Osteoblast (primary cell): ENCODE measurements at regions not wholly inside any gene's neighbourhood (a gene's known extent, or its start where the extent isn't known, plus 50 kb on each side); places are given as distances from the start of the nearest gene placed in this dataset.

Experiments used
- DNase-seq: peaks from one replicate; pipeline ENCODE4 v3.0.0; 2011; ENCODE audit warnings: low spot score, mixed read lengths; ENCODE audit not compliant: insufficient read length; ENCODE audit errors: missing footprints
- H2AFZ ChIP-seq: 2 replicates; pipeline ENCODE4 v1.6.0; 2011; ENCODE audit warnings: mild to moderate bottlenecking, low read length
- H3K27ac ChIP-seq: 2 replicates; pipeline ENCODE4 v1.5.1; 2011; ENCODE audit warnings: mild to moderate bottlenecking, low read depth, low read length, moderate library complexity
- H3K27me3 ChIP-seq: 2 replicates; pipeline ENCODE4 v1.6.0; 2012; ENCODE audit warnings: mild to moderate bottlenecking, control low read depth, inconsistent platforms, low read length, moderate library complexity; ENCODE audit not compliant: insufficient read depth
- H3K36me3 ChIP-seq: 2 replicates; pipeline ENCODE4 v1.5.1; 2011; ENCODE audit warnings: mild to moderate bottlenecking, low read length, control low read depth, moderate library complexity; ENCODE audit not compliant: insufficient read depth
- H3K4me1 ChIP-seq: 2 replicates; pipeline ENCODE4 v1.5.1; 2011; ENCODE audit warnings: mild to moderate bottlenecking, low read length, control low read depth, moderate library complexity; ENCODE audit not compliant: insufficient read depth
- H3K4me2 ChIP-seq: 2 replicates; pipeline ENCODE4 v1.6.0; 2011; ENCODE audit warnings: mild to moderate bottlenecking, low read length; ENCODE audit not compliant: insufficient read depth
- H3K4me3 ChIP-seq: fragments of 200-600 bp; sonication (generic); 3 replicates; pipeline ENCODE4 v1.5.1; 2012; ENCODE audit warnings: mild to moderate bottlenecking, low read length, inconsistent platforms; ENCODE audit not compliant: insufficient read depth
- H3K79me2 ChIP-seq: 2 replicates; pipeline ENCODE4 v1.6.0; 2012; ENCODE audit warnings: mild to moderate bottlenecking, low read length, control low read depth, inconsistent platforms; ENCODE audit not compliant: insufficient read depth
- H3K9me3 ChIP-seq: 2 replicates; pipeline ENCODE4 v1.5.1; 2011; ENCODE audit warnings: low read depth, low read length, control low read depth
- H4K20me1 ChIP-seq: 2 replicates; pipeline ENCODE4 v1.6.0; 2012; ENCODE audit warnings: mild to moderate bottlenecking, low read length, control low read depth; ENCODE audit not compliant: insufficient read depth
- CTCF ChIP-seq: IDR thresholded peaks from 2 replicates; pipeline ENCODE4 v1.5.1; 2011; ENCODE audit warnings: mild to moderate bottlenecking, low read depth, low read length, moderate library complexity; ENCODE audit errors: extremely low read depth

GRCh38 chr10:84590327-84591193 is 262.2 kb downstream of the CCSER2 start:
- Histone ChIP-seq H3K4me2 (no peak overlapping the region), H4K20me1 (no peaks in the 10 kb centered on the region), H2AFZ (no peak overlapping the region), H3K9me3 (no peaks in the 10 kb centered on the region), H3K27ac (no peak overlapping the region), H3K4me1 (no peaks in the 10 kb centered on the region), H3K4me3 (no peak overlapping the region), H3K79me2 (no peaks in the 10 kb centered on the region), H3K27me3 (no peaks in the 10 kb centered on the region), H3K36me3 (no peaks in the 10 kb centered on the region)
- DNase-seq, result no peak
- TF ChIP-seq CTCF, result no peak

- Histone ChIP-seq H3K4me2 (no peak overlapping the region), H3K4me3 (no peak overlapping the region), H4K20me1 (no peaks in the 10 kb centered on the region), H3K27ac (no peak overlapping the region), H3K36me3 (no peaks in the 10 kb centered on the region), H3K9me3 (no peaks in the 10 kb centered on the region), H3K27me3 (no peaks in the 10 kb centered on the region), H3K4me1 (no peaks in the 10 kb centered on the region), H2AFZ (no peak overlapping the region), H3K79me2 (no peaks in the 10 kb centered on the region)
- no peak for TF ChIP-seq CTCF
- no peak for DNase-seq
These were observed 265.1 kb downstream of the CCSER2 start for GRCh38 chr10:84593506-84593905.

GRCh38 chr10:84596585-84596984 is 268.2 kb downstream of the CCSER2 start:
- DNase-seq, result no peak
- Histone ChIP-seq H3K79me2 (no peaks in the 10 kb centered on the region), H3K27me3 (no peaks in the 10 kb centered on the region), H3K9me3 (no peaks in the 10 kb centered on the region), H3K4me1 (no peaks in the 10 kb centered on the region), H4K20me1 (no peaks in the 10 kb centered on the region), H2AFZ (no peak overlapping the region), H3K36me3 (no peaks in the 10 kb centered on the region), H3K4me3 (no peak overlapping the region), H3K4me2 (no peak overlapping the region), H3K27ac (no peak overlapping the region)
- no peak for TF ChIP-seq CTCF

GRCh38 chr10:84599254-84599653 is 270.9 kb downstream of the CCSER2 start:
- Histone ChIP-seq H3K36me3 (no peaks in the 10 kb centered on the region), H3K4me2 (no peak overlapping the region), H3K4me1 (no peaks in the 10 kb centered on the region), H4K20me1 (no peaks in the 10 kb centered on the region), H2AFZ (no peak overlapping the region), H3K79me2 (no peaks in the 10 kb centered on the region), H3K4me3 (no peak overlapping the region), H3K27ac (no peak overlapping the region), H3K9me3 (no peaks in the 10 kb centered on the region), H3K27me3 (no peaks in the 10 kb centered on the region)
- no peak for TF ChIP-seq CTCF
- DNase-seq, result no peak
